Cerebellar cortex (tissue), 1 donor: ENCODE measurements at regions not wholly inside any gene's neighbourhood (a gene's known extent, or its start where the extent isn't known, plus 50 kb on each side); places are given as distances from the start of the nearest gene placed in this dataset.
"Not testable (repeated sequence)": the region's sequence is repeated elsewhere in the genome, so short reads cannot be mapped to it uniquely, and the experiment has no call there.

ENCODE experiments used
- DNase-seq: peaks from one replicate; pipeline ENCODE4 v3.0.0-alpha.2; 2015; ENCODE audit warnings: low spot score

GRCh38 chr17:33944412-33944811, 310.7 kb upstream of the CCL2 start:
- DNase-seq = no peak

GRCh38 chr17:33944826-33945225, 310.3 kb upstream of the CCL2 start:
- DNase-seq = no peak

- no peak for DNase-seq
These were observed 309.2 kb upstream of the CCL2 start for GRCh38 chr17:33945646-33946546.

- DNase-seq = no peak
These were observed 307.3 kb upstream of the CCL2 start for GRCh38 chr17:33947762-33948161.

GRCh38 chr17:33948309-33948708, 306.8 kb upstream of the CCL2 start:
- peak; percentile 97 for DNase-seq

- peak; percentile 32 for DNase-seq
These were observed 306.0 kb upstream of the CCL2 start for GRCh38 chr17:33949100-33949499.

GRCh38 chr17:33950061-33950460, 305.0 kb upstream of the CCL2 start:
- DNase-seq = no peak

GRCh38 chr17:33952425-33952824, 302.7 kb upstream of the CCL2 start:
- no peak for DNase-seq

GRCh38 chr17:33954597-33954996, 300.5 kb upstream of the CCL2 start:
- no peak for DNase-seq

- DNase-seq = no peak
These were observed 299.6 kb upstream of the CCL2 start for GRCh38 chr17:33955461-33955860.

- not testable (repeated sequence) for DNase-seq
These were observed 296.0 kb upstream of the CCL2 start for GRCh38 chr17:33959098-33959497.

- DNase-seq = no peak
These were observed 292.0 kb upstream of the CCL2 start for GRCh38 chr17:33962857-33963655.

GRCh38 chr17:33964344-33964979, 290.6 kb upstream of the CCL2 start:
- no peak for DNase-seq

- DNase-seq = no peak
These were observed 288.6 kb upstream of the CCL2 start for GRCh38 chr17:33966410-33967059.

GRCh38 chr17:33967608-33968349, 287.3 kb upstream of the CCL2 start:
- no peak for DNase-seq

GRCh38 chr17:33968350-33969044, 286.6 kb upstream of the CCL2 start:
- peak; percentile 85 for DNase-seq

- no peak for DNase-seq
These were observed 284.8 kb upstream of the CCL2 start for GRCh38 chr17:33970279-33970678.

- DNase-seq = no peak
These were observed 282.3 kb upstream of the CCL2 start for GRCh38 chr17:33972763-33973162.

- no peak for DNase-seq
These were observed 281.6 kb upstream of the CCL2 start for GRCh38 chr17:33973491-33973890.

- DNase-seq = no peak
These were observed 280.8 kb upstream of the CCL2 start for GRCh38 chr17:33974276-33974675.

- DNase-seq = no peak
These were observed 278.3 kb upstream of the CCL2 start for GRCh38 chr17:33976831-33977230.
